ENCODE measurements at regions not wholly inside any gene's neighbourhood (a gene's known extent, or its start where the extent isn't known, plus 50 kb on each side); places are given as distances from the start of the nearest gene placed in this dataset.

- H3K27me3 Mint-ChIP-seq, result no peaks in the 10 kb centered on the region
- ChIA-PET CTCF (no interaction called here), POLR2A (no interaction called here)
- H3K4me1 Mint-ChIP-seq, result no peaks in the 10 kb centered on the region
- H3K4me3 Mint-ChIP-seq, result no peak overlapping the region
- H3K9me3 Mint-ChIP-seq, result no peaks in the 10 kb centered on the region
- H3K36me3 Mint-ChIP-seq (ENCODE audit: low read depth), result no peaks in the 10 kb centered on the region
- DNase-seq, result no peak
- no peak overlapping the region for H3K27ac Mint-ChIP-seq
These were observed 456.6 kb upstream of the TMPO start for GRCh38 chr12:98058838-98059237.

- ChIA-PET CTCF (interaction anchor here (1.2 kb wide), 1 partner anchor 9 kb away, joined by 3 read pairs; no protein-coding TSS in a partner anchor), POLR2A (no interaction called here)
- H3K9me3 Mint-ChIP-seq, result no peaks in the 10 kb centered on the region
- no peak overlapping the region for H3K27ac Mint-ChIP-seq
- no peak overlapping the region for H3K4me3 Mint-ChIP-seq
- H3K36me3 Mint-ChIP-seq (ENCODE audit: low read depth), result no peaks in the 10 kb centered on the region
- no peaks in the 10 kb centered on the region for H3K27me3 Mint-ChIP-seq
- H3K4me1 Mint-ChIP-seq, result no peaks in the 10 kb centered on the region
- DNase-seq, result no peak
These were observed 455.6 kb upstream of the TMPO start for GRCh38 chr12:98059659-98060343.

GRCh38 chr12:98060411-98060810, 455.0 kb upstream of the TMPO start:
- no peaks in the 10 kb centered on the region for H3K4me1 Mint-ChIP-seq
- DNase-seq, result no peak
- no peaks in the 10 kb centered on the region for H3K9me3 Mint-ChIP-seq
- POLR2A ChIA-PET, result no interaction called here
- no peak overlapping the region for H3K4me3 Mint-ChIP-seq
- H3K27me3 Mint-ChIP-seq, result no peaks in the 10 kb centered on the region
- H3K36me3 Mint-ChIP-seq (ENCODE audit: low read depth), result no peaks in the 10 kb centered on the region
- CTCF ChIA-PET, result interaction anchor here (1.2 kb wide), 1 partner anchor 8 kb away, joined by 3 read pairs; no protein-coding TSS in a partner anchor
- H3K27ac Mint-ChIP-seq, result no peak overlapping the region

GRCh38 chr12:98062464-98063245, 452.7 kb upstream of the TMPO start:
- no peak overlapping the region for H3K4me3 Mint-ChIP-seq
- H3K27ac Mint-ChIP-seq, result no peak overlapping the region
- H3K4me1 Mint-ChIP-seq, result no peaks in the 10 kb centered on the region
- CTCF ChIA-PET, result no interaction called here
- no peaks in the 10 kb centered on the region for H3K36me3 Mint-ChIP-seq (ENCODE audit: low read depth)
- H3K27me3 Mint-ChIP-seq, result no peaks in the 10 kb centered on the region
- POLR2A ChIA-PET, result no interaction called here
- DNase-seq, result no peak
- H3K9me3 Mint-ChIP-seq, result no peaks in the 10 kb centered on the region

- Mint-ChIP-seq H3K4me3 (no peak overlapping the region), H3K27ac (no peak overlapping the region), H3K9me3 (no peaks in the 10 kb centered on the region), H3K4me1 (no peaks in the 10 kb centered on the region), H3K36me3 (ENCODE audit: low read depth) (no peaks in the 10 kb centered on the region), H3K27me3 (no peaks in the 10 kb centered on the region)
- ChIA-PET POLR2A (no interaction called here), CTCF (no interaction called here)
- no peak for DNase-seq
These were observed 450.9 kb upstream of the TMPO start for GRCh38 chr12:98064501-98064900.

- no peak overlapping the region for H3K27ac Mint-ChIP-seq
These were observed 447.6 kb upstream of the TMPO start for GRCh38 chr12:98067795-98068194.

GRCh38 chr12:98073610-98074009, 441.8 kb upstream of the TMPO start:
- DNase-seq, result no peak
- POLR2A ChIA-PET, result no interaction called here

More at GRCh38 chr12:98067795-98068194, 447.6 kb upstream of the TMPO start:
- DNase-seq, result no peak
- CTCF ChIA-PET, result no interaction called here
- H3K9me3 Mint-ChIP-seq, result no peaks in the 10 kb centered on the region
- H3K4me3 Mint-ChIP-seq, result no peak overlapping the region
- POLR2A ChIA-PET, result no interaction called here
- H3K27me3 Mint-ChIP-seq, result no peaks in the 10 kb centered on the region
- no peaks in the 10 kb centered on the region for H3K36me3 Mint-ChIP-seq (ENCODE audit: low read depth)
- no peaks in the 10 kb centered on the region for H3K4me1 Mint-ChIP-seq

GRCh38 chr12:98074286-98074685, 441.1 kb upstream of the TMPO start:
- no peaks in the 10 kb centered on the region for H3K9me3 Mint-ChIP-seq
- ChIA-PET POLR2A (no interaction called here), CTCF (no interaction called here)
- H3K36me3 Mint-ChIP-seq (ENCODE audit: low read depth), result no peaks in the 10 kb centered on the region
- no peaks in the 10 kb centered on the region for H3K27me3 Mint-ChIP-seq
- no peaks in the 10 kb centered on the region for H3K4me1 Mint-ChIP-seq
- DNase-seq, result no peak
- no peak overlapping the region for H3K4me3 Mint-ChIP-seq
- no peak overlapping the region for H3K27ac Mint-ChIP-seq

More at GRCh38 chr12:98073610-98074009, 441.8 kb upstream of the TMPO start:
- no peaks in the 10 kb centered on the region for H3K4me1 Mint-ChIP-seq
- no peaks in the 10 kb centered on the region for H3K27me3 Mint-ChIP-seq
- CTCF ChIA-PET, result no interaction called here
- H3K27ac Mint-ChIP-seq, result no peak overlapping the region
- H3K36me3 Mint-ChIP-seq (ENCODE audit: low read depth), result no peaks in the 10 kb centered on the region
- H3K9me3 Mint-ChIP-seq, result no peaks in the 10 kb centered on the region
- H3K4me3 Mint-ChIP-seq, result no peak overlapping the region

GRCh38 chr12:98084391-98084790, 431.0 kb upstream of the TMPO start:
- POLR2A ChIA-PET, result no interaction called here

GRCh38 chr12:98085046-98085755, 430.2 kb upstream of the TMPO start:
- Mint-ChIP-seq H3K27me3 (no peaks in the 10 kb centered on the region), H3K9me3 (no peaks in the 10 kb centered on the region)

More at GRCh38 chr12:98084391-98084790, 431.0 kb upstream of the TMPO start:
- H3K4me3 Mint-ChIP-seq, result no peak overlapping the region
- H3K36me3 Mint-ChIP-seq (ENCODE audit: low read depth), result no peaks in the 10 kb centered on the region
- no peak for DNase-seq
- H3K27me3 Mint-ChIP-seq, result no peaks in the 10 kb centered on the region
- CTCF ChIA-PET, result no interaction called here
- H3K9me3 Mint-ChIP-seq, result no peaks in the 10 kb centered on the region
- H3K4me1 Mint-ChIP-seq, result no peaks in the 10 kb centered on the region
- no peak overlapping the region for H3K27ac Mint-ChIP-seq

GRCh38 chr12:98090731-98091130, 424.7 kb upstream of the TMPO start:
- no peaks in the 10 kb centered on the region for H3K4me1 Mint-ChIP-seq
- no peaks in the 10 kb centered on the region for H3K27me3 Mint-ChIP-seq
- ChIA-PET POLR2A (no interaction called here), CTCF (no interaction called here)
- DNase-seq, result no peak
- H3K4me3 Mint-ChIP-seq, result no peak overlapping the region
- no peak overlapping the region for H3K27ac Mint-ChIP-seq
- H3K9me3 Mint-ChIP-seq, result no peaks in the 10 kb centered on the region
- H3K36me3 Mint-ChIP-seq (ENCODE audit: low read depth), result no peaks in the 10 kb centered on the region

More at GRCh38 chr12:98085046-98085755, 430.2 kb upstream of the TMPO start:
- no peaks in the 10 kb centered on the region for H3K4me1 Mint-ChIP-seq
- no peaks in the 10 kb centered on the region for H3K36me3 Mint-ChIP-seq (ENCODE audit: low read depth)
- ChIA-PET CTCF (no interaction called here), POLR2A (no interaction called here)
- no peak overlapping the region for H3K27ac Mint-ChIP-seq
- DNase-seq, result no peak
- H3K4me3 Mint-ChIP-seq, result no peak overlapping the region

GRCh38 chr12:98096436-98096835, 419.0 kb upstream of the TMPO start:
- H3K9me3 Mint-ChIP-seq, result no peaks in the 10 kb centered on the region
- DNase-seq, result no peak
- no peak overlapping the region for H3K27ac Mint-ChIP-seq
- H3K27me3 Mint-ChIP-seq, result peaks cover 2% of the 10 kb centered on the region
- H3K4me1 Mint-ChIP-seq, result no peaks in the 10 kb centered on the region
- H3K36me3 Mint-ChIP-seq (ENCODE audit: low read depth), result no peaks in the 10 kb centered on the region
- POLR2A ChIA-PET, result no interaction called here
- CTCF ChIA-PET, result no interaction called here
- H3K4me3 Mint-ChIP-seq, result no peak overlapping the region

- ChIA-PET POLR2A (no interaction called here), CTCF (no interaction called here)
- H3K36me3 Mint-ChIP-seq (ENCODE audit: low read depth), result no peaks in the 10 kb centered on the region
- no peaks in the 10 kb centered on the region for H3K4me1 Mint-ChIP-seq
- DNase-seq, result no peak
- H3K27ac Mint-ChIP-seq, result no peak overlapping the region
- H3K4me3 Mint-ChIP-seq, result no peak overlapping the region
- H3K27me3 Mint-ChIP-seq, result peaks cover 4% of the 10 kb centered on the region
- H3K9me3 Mint-ChIP-seq, result no peaks in the 10 kb centered on the region
These were observed 409.2 kb upstream of the TMPO start for GRCh38 chr12:98106031-98106683.
